ENCODE measurements at regions not wholly inside any gene's neighbourhood (a gene's known extent, or its start where the extent isn't known, plus 50 kb on each side); places are given as distances from the start of the nearest gene placed in this dataset.

- no peak for TF ChIP-seq ETV6 (CRISPR knock-in tag; IDR thresholded peaks at IDR 0.05)
- no peak for TF ChIP-seq STAT6 (CRISPR knock-in tag; conservative IDR thresholded peaks at IDR 0.05; ENCODE audit: low read depth)
Measured at GRCh38 chr2:65878011-65878340, 445.6 kb upstream of the SPRED2 start (continued).

DNA sequence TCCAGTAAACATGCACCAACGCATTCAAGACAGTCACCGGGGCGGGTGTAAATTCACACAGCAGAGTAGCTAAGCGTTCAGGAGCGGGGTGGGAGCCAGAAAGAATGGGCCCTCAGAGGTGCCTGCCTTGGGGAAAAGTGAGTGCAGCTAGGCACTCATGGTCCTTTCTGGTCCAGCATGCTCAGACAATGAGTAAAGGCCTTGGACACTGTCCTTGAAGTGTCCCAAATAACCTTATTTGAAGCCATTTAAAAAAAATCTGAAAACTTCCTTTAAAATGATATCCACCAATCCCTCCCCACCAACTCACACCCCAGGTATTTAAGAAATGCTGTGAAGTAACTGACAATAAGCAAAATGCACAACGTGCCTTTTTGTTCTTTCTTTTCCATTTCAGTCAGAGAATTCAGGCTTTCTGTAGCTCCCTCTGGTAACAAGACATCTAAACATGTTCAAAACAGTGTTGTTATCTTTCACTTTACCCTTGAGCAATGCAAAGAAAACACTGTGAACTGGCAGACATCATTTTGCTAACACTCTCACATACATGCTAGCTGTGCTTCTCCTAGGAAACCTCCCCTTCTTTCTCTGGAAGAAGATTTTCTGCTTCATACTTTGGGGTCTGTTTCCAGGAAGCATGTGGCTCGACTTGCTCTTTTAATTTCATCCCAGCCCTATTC is 445.1 kb upstream of the SPRED2 start:
- ChIA-PET CTCF (no interaction called here), POLR2A (no interaction called here)
- Mint-ChIP-seq H3K4me3 (no peak overlapping the region), H3K36me3 (no peaks in the 10 kb centered on the region), H3K9me3 (no peaks in the 10 kb centered on the region), H3K27ac (no peak overlapping the region), H3K4me1 (peaks cover 7% of the 10 kb centered on the region), H3K27me3 (ENCODE audit: low read depth) (no peaks in the 10 kb centered on the region)
- ATAC-seq (no peak), DNase-seq (ENCODE audit: low spot score) (no peak)
- TF ChIP-seq, protein P1, sequence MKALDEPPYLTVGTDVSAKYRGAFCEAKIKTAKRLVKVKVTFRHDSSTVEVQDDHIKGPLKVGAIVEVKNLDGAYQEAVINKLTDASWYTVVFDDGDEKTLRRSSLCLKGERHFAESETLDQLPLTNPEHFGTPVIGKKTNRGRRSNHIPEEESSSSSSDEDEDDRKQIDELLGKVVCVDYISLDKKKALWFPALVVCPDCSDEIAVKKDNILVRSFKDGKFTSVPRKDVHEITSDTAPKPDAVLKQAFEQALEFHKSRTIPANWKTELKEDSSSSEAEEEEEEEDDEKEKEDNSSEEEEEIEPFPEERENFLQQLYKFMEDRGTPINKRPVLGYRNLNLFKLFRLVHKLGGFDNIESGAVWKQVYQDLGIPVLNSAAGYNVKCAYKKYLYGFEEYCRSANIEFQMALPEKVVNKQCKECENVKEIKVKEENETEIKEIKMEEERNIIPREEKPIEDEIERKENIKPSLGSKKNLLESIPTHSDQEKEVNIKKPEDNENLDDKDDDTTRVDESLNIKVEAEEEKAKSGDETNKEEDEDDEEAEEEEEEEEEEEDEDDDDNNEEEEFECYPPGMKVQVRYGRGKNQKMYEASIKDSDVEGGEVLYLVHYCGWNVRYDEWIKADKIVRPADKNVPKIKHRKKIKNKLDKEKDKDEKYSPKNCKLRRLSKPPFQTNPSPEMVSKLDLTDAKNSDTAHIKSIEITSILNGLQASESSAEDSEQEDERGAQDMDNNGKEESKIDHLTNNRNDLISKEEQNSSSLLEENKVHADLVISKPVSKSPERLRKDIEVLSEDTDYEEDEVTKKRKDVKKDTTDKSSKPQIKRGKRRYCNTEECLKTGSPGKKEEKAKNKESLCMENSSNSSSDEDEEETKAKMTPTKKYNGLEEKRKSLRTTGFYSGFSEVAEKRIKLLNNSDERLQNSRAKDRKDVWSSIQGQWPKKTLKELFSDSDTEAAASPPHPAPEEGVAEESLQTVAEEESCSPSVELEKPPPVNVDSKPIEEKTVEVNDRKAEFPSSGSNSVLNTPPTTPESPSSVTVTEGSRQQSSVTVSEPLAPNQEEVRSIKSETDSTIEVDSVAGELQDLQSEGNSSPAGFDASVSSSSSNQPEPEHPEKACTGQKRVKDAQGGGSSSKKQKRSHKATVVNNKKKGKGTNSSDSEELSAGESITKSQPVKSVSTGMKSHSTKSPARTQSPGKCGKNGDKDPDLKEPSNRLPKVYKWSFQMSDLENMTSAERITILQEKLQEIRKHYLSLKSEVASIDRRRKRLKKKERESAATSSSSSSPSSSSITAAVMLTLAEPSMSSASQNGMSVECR (CRISPR knock-in tag; IDR thresholded peaks at IDR 0.05; ENCODE audit: borderline replicate concordance), result no peak
- TF ChIP-seq RORB (CRISPR knock-in tag; IDR thresholded peaks at IDR 0.05), result no peak
- no peak for TF ChIP-seq FOXJ3 (CRISPR knock-in tag; IDR thresholded peaks at IDR 0.05; ENCODE audit: borderline replicate concordance)
- TF ChIP-seq RELA (CRISPR knock-in tag; IDR thresholded peaks at IDR 0.05; ENCODE audit: borderline replicate concordance), result no peak
- no peak for TF ChIP-seq PRDM15 (CRISPR knock-in tag; IDR thresholded peaks at IDR 0.05)
- TF ChIP-seq ELF4 (CRISPR knock-in tag; IDR thresholded peaks at IDR 0.05; ENCODE audit: low read depth), result no peak
- TF ChIP-seq, protein P2, sequence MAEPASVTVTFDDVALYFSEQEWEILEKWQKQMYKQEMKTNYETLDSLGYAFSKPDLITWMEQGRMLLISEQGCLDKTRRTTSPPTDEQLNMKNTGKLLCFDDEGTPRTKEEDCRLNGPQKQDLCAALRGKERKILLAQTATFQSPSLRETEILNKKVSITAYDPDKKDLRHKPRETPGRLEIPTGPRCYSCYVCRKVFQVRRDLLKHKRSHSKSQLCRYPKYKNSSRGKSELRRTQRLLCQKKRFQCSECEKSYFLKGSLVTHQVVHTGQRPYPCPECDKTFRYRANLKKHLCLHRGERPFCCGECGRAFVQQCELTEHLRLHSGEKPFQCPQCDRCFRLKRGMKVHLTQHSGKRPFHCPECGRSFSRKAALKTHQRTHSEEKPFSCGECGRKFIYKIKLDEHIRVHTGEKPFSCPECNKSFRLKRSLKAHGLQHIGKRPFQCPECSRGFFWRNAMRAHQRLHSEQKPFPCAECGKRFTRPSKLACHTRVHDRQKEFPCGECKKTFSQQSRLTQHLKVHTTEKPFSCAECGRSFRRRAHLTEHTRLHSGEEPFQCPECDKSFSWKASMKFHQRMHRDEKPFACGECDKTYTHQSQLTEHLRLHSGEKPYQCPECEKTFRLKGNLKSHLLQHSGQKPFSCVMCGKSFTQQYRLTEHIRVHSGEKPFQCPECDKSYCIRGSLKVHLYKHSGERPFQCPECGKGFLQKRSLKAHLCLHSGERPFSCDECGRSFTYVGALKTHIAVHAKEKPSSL (CRISPR knock-in tag; conservative IDR thresholded peaks at IDR 0.05), result no peak
- TF ChIP-seq MLX (CRISPR knock-in tag; IDR thresholded peaks at IDR 0.05), result no peak
- TF ChIP-seq, protein P3, sequence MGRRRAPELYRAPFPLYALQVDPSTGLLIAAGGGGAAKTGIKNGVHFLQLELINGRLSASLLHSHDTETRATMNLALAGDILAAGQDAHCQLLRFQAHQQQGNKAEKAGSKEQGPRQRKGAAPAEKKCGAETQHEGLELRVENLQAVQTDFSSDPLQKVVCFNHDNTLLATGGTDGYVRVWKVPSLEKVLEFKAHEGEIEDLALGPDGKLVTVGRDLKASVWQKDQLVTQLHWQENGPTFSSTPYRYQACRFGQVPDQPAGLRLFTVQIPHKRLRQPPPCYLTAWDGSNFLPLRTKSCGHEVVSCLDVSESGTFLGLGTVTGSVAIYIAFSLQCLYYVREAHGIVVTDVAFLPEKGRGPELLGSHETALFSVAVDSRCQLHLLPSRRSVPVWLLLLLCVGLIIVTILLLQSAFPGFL (CRISPR knock-in tag; IDR thresholded peaks at IDR 0.05; ENCODE audit: borderline replicate concordance), result no peak
- no peak for TF ChIP-seq NFATC4 (CRISPR knock-in tag; IDR thresholded peaks at IDR 0.05)
- TF ChIP-seq NR1H2 (CRISPR knock-in tag; IDR thresholded peaks at IDR 0.05), result no peak
- no peak for TF ChIP-seq GABPB1 (CRISPR knock-in tag; IDR thresholded peaks at IDR 0.05)
- no peak for TF ChIP-seq ZNF138 (CRISPR knock-in tag; conservative IDR thresholded peaks at IDR 0.05)
- no peak for TF ChIP-seq TCF7 (CRISPR knock-in tag; IDR thresholded peaks at IDR 0.05; ENCODE audit: low read depth)
- no peak for TF ChIP-seq ATF1 (CRISPR knock-in tag; IDR thresholded peaks at IDR 0.05)
- no peak for TF ChIP-seq ZNF232 (CRISPR knock-in tag; IDR thresholded peaks at IDR 0.05)

Data from WTC11 (cell line).